ENCODE measurements at regions not wholly inside any gene's neighbourhood (a gene's known extent, or its start where the extent isn't known, plus 50 kb on each side); places are given as distances from the start of the nearest gene placed in this dataset.
"Not testable (repeated sequence)": the region's sequence is repeated elsewhere in the genome, so short reads cannot be mapped to it uniquely, and the experiment has no call there.

DNA sequence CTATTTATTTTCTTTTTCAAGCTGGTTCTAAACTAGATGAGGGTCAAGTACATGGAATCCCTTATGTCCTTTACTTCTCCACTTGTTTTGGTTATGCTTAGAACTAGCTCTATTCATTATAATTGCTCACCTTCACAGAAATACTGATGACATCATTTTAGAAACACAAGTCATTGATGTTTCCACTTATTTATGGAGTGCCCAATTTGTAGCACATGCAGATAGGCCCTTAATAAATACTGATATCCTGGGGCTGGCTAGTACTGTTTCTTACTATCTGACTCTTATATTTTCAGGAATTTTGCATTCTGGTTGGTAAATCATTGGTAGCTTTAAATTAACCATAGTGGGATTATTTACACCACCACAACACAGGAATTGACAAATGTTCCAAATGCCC is 112.2 kb downstream of the NAA11 start:
- no peak for DNase-seq

DNA sequence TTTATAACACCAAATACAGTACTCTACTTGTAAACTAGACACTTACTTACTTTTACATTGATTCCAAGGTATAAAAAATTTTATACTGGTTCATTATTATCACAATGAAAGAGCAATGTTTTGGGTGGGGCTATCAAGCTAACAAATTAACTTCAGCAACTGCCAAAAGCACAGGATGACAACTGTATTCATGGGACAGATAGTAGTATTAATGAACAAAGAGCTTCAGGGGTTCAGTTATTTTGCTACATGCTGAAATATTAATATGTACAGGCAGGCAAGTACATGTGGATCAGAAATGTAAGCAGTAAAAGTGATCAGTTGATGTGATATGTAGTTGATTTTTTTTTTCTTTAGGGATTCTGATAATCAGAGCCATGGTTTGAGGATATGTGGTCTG is 112.9 kb downstream of the NAA11 start:
- DNase-seq = no peak

DNA sequence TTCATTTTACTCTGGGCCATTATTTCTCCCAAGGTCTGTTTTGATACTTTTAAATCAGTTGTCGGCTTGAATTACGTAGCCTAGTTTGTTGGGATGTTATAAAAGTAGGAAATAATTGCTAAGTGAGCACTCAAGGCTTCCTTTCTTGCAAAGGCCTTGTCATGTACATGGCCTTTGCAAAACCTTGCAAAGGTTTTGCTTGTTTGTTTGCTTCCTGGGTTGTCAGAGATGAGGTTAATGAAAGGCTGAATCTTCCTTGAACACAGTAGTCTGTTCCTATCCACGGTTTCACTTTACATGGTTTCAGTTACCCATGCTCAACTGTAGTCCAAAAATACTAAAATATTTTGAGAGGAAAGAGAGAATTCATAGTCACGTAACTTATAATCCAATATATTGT is 113.5 kb downstream of the NAA11 start:
- no peak for DNase-seq

GRCh38 chr4:79211490-79211889 is 114.4 kb downstream of the NAA11 start:
- no peak for DNase-seq

- no peak for DNase-seq
Measured at GRCh38 chr4:79210636-79211049, 115.2 kb downstream of the NAA11 start.

DNA sequence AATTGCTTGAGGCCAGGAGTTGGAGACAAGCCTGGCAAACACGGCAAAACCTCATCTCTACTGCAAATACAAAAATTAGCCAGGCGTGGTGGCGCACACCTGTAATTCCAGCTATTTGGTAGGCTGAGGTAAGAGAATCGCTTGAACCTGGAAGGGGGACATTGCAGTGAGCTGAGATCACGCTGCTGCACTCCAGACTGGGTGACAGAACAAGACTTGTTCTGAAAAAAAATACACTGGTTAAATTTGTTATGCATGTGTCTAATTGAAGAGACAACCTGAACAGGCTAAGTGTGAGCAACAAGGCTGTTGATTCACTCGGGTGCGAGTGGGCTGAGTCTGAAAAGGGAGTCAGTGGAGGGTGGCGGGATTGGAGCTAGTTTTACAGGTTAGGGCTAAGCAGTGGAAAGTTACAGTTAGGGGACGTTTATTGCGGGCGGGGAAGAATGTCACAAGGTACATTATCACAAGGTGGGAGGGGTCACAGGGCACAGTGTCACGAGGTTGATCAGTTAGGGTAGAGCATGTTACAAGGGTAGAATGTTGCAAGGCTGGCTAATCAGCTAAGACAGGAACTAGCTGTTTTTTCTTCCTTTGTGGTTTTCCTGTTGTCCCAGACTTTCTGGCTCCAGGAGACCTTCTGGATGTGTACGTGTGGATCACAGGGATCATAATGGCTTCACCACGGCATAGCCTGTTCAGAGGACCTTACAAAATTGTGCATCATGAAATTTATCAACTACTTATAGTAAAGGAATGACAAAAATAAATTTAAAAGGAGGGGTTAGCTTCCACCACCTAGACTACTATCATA is 115.8 kb downstream of the NAA11 start:
- DNase-seq = no peak

DNA sequence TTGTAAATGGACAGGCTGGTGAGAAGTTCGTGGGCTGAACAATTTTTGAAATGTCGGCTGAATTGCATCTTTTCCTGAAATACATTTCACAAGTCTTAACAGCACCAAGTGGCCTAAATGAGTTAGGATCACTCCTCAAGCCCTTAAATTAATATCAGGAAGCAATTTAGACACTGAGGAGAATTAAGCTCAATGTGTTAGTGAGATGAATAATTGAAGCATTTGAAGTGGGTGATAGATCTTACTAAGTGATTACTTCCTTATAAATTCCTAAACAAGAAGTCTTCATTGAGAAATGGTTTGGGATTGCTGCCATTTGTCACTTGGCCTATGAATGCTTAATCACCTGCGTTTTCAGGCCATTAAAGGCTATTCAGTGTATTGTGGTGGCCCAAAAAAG is 116.8 kb downstream of the NAA11 start:
- no peak for DNase-seq

DNA sequence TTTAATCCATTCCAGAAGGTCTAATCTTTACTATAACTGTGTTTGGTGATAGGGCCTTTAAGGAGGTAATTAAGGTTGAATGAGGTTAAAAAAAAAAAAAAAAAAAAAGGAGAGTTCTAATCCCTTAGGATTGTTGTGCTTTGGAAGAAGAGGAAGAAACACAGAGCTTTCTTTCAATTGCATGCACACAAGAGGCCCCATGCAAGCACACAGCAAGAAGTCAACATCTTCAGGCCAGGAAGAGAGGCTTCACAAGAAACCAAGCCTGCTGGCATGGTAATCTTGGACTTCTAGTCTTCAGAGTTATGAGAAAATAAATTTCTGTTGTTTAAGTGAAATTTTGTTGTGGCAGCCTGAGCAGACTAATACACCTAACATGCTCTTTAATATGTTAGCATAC is 118.6 kb downstream of the NAA11 start:
- no peak for DNase-seq

DNA sequence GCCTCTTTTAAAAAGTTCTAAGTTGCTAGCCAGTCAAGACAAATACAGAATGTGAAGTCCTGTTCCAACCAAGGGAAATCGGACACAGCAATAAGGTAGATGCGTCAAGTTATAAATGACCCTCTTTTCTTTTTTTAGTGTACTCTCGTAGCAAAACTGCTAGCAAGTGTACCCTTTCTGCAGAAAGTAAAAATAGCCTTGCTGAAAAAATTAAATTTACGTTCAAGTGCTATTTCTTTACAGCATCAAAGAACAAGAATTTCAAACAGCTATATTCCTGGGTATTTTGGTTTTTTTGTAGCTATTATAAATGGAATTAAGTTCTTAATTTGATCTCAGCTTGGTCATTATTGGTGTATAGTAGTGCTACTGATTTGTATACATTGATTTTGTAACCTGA is 119.2 kb downstream of the NAA11 start:
- DNase-seq = no peak

- DNase-seq = no peak
Measured at GRCh38 chr4:79205121-79205520, 120.7 kb downstream of the NAA11 start.

- DNase-seq = no peak
Measured at GRCh38 chr4:79201971-79202370, 123.9 kb downstream of the NAA11 start.

DNA sequence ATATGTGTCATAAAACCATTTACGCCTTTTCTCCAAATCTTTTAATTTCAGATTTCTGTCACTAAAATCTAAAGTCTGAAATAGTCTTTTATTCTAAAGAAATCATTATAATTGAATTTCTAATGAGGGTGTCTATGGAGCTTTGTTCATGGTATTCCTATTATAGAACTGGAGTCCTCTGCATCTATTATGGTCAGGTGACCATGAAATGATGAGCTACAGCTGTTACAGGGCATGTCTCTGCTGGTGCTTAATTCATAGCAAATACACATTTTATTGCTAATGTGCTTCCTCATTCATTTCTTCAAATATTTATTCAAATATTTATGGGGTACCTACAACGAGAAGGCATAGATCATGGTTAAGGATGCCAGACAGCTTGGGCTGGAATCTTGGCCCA is 126.1 kb downstream of the NAA11 start:
- DNase-seq = no peak

- no peak for DNase-seq
Measured at GRCh38 chr4:79198951-79199587, 126.8 kb downstream of the NAA11 start.

DNA sequence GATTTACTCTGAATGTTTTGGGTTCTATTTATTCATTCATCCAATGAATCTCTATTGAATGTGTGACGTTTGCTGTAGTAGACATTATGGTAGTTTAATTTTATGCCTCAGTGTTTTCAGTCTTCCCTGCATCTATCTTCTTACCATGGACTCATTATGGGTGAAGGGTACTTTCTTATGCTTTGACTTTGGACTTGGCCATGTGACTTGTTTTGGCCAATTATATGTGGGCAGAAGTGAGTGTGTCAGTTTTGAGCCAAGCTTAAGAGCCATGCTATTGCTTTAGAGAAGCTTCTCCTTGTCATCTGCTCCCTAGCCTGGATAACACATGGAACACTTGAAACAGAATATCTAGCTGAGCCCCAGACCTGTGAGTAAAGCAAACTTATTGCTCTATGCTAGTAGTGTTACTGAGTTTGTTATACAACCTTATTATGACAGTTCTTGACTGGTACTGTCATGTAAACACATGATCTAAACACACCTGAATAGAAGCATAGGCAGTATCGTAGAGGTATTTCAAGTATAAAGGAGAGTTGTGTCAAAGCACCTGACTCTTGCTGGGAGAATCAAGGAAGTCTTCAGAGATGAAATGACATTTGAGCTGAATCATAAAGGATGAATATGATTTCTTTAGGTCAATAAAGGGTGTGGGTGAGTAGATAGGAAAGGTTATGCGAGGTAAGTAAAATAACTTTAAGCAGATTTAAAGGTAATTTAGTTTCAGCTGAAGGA is 128.4 kb downstream of the NAA11 start:
- DNase-seq = no peak

GRCh38 chr4:79191292-79191691 is 134.6 kb downstream of the NAA11 start:
- not testable (repeated sequence) for DNase-seq

DNA sequence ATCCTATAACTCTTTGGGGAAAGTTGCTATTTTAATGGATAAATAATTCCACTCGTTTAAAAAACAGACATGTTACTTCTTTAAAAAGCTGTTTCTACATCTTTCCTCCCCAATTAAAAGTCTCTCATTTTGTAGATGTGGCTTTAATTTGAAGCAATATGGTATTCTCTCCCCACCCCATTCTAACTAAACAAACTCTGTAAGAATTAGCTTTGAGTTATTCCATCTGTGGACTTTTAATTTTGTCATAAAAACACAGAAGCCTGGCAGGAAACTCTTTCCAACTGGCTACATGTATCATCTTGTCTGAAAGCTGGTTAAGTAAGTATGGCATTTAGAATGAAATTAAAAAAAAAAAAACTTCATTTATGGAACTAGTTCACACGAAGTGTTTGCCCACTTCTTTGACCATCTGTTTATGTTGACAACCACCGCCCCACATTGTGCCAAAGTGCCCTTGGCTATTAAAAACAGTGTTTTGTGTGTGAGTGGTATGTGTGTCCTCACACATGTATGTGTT is 140.3 kb downstream of the NAA11 start:
- DNase-seq = no peak

DNA sequence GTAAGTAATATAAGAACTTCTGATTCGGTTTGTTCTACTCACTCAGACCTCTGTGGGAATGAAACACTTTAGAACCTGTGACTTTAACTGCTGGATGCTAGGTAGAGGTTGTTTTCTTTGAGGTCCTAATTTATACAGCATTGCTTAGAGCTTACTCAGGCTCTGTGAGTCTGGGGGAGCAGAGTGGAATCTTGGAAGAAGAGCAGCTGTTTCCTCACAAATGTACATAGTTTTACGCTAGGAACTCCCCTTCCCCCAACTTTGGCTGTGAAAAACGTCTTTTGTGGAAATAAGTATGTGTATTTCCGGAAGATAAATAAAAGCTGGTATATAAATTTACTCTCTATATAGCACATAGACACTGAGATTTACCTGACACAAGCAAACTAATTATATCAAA is 141.4 kb downstream of the NAA11 start:
- no peak for DNase-seq

DNA sequence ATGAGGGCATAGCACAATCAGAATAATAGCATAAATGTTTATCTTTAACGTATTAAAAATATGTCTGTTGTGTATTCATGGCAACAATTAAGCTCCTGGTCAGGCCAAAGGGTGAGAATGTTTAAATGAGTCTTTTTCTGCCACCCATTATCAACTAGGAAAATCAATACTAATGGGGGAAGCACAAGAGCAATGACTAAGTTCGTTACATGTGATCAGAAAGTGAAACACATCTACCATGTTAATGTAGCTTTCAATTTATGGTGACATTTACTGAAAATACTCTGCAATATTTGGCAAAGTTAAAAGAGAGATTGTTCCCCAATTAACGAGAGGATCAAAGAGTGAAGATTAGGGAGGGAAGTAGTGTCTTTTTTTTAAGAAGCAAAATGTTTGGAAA is 143.7 kb downstream of the NAA11 start:
- DNase-seq = no peak

DNA sequence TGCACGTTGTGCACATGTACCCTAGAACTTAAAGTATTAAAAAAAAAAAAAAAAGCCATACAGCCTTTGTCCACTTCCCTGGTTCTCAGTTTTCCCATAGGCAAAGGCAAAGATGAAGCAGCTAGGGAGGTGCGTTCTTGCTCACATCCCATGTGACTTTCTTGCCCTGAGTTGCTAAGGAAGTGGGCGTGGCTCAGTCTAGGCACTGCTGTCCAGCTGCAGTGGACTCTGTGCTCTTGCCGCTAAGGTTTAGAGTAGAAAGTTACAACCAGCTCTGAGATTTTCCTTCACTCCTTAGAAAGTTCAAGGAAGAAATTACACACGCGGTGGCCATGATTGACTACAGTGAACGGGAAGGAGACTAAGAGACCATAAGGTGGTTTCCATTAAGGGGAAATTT is 144.7 kb downstream of the NAA11 start:
- DNase-seq = no peak

GRCh38 chr4:79178760-79179159 is 147.1 kb downstream of the NAA11 start:
- DNase-seq = no peak

DNA sequence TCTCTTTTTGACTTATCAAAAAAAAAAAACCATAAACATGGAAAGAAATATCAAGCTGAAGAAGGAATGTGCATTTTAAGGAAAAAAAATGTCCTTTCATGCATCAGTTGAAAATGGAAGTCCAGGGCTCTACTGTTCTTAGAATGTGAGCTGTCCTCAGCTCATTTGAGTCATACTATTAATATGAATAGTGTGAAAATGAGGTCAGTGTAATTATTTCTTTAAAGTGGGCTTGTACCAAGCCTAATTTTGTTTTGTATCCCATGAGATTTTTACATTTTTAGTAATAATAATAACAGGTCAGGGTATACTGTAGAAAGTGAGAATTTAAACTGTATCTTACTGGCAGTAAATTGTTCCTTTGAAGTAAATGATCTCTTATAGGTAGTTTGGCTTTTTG is 148.5 kb downstream of the NAA11 start:
- no peak for DNase-seq

GRCh38 chr4:79176351-79176750 is 149.5 kb downstream of the NAA11 start:
- DNase-seq = no peak

GRCh38 chr4:79175716-79176115 is 150.1 kb downstream of the NAA11 start:
- no peak for DNase-seq

Data from T1000 (cell line).